ENCODE measurements at regions not wholly inside any gene's neighbourhood (a gene's known extent, or its start where the extent isn't known, plus 50 kb on each side); places are given as distances from the start of the nearest gene placed in this dataset.

DNA sequence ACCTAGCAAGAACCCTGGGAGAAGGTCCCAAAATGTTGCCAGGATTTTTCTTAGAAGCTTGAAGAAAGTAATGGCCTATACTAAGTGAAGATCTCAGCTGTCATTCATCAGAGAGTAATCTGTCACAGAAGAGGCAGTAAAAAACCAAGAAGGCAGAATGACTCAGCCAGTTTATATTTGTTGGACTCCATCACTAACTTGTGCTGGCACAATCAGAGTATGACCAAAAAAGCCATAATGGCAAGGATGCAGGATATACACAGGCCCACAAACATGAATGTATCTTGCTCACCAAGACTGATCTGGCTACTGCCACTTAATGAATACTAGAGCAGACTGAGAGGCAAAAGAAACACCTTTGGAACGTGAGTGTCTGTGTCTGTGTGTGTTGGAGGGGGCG lies 104.0 kb upstream of the POU5F2 start:
- DNase-seq (ENCODE audit: low spot score): no peak
- Histone ChIP-seq H3K27ac (ENCODE audit: low read depth, low read length, poor library complexity, severe bottlenecking) (no peak overlapping the region), H3K4me1 (ENCODE audit: insufficient read depth, low read length, poor library complexity, severe bottlenecking) (no peaks in the 10 kb centered on the region), H3K4me3 (ENCODE audit: low read depth, low read length, poor library complexity, severe bottlenecking) (no peak overlapping the region), H3K9me3 (ENCODE audit: low read depth, low read length, poor library complexity, severe bottlenecking) (peaks cover 10% of the 10 kb centered on the region), H3K36me3 (ENCODE audit: insufficient read depth, low read length, poor library complexity, severe bottlenecking) (no peaks in the 10 kb centered on the region), H3K27me3 (replicated peaks; ENCODE audit: insufficient read depth, low read depth, low read length, poor library complexity) (no peaks in the 10 kb centered on the region)
- TF ChIP-seq EZH2 (IDR thresholded peaks at IDR 0.05; ENCODE audit: borderline replicate concordance, low read depth, low read length, poor library complexity, severe bottlenecking): no peak
- TF ChIP-seq, protein P1, sequence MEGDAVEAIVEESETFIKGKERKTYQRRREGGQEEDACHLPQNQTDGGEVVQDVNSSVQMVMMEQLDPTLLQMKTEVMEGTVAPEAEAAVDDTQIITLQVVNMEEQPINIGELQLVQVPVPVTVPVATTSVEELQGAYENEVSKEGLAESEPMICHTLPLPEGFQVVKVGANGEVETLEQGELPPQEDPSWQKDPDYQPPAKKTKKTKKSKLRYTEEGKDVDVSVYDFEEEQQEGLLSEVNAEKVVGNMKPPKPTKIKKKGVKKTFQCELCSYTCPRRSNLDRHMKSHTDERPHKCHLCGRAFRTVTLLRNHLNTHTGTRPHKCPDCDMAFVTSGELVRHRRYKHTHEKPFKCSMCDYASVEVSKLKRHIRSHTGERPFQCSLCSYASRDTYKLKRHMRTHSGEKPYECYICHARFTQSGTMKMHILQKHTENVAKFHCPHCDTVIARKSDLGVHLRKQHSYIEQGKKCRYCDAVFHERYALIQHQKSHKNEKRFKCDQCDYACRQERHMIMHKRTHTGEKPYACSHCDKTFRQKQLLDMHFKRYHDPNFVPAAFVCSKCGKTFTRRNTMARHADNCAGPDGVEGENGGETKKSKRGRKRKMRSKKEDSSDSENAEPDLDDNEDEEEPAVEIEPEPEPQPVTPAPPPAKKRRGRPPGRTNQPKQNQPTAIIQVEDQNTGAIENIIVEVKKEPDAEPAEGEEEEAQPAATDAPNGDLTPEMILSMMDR (conservative IDR thresholded peaks at IDR 0.05; ENCODE audit: low read depth, low read length): no peak
- intact Hi-C loops (cut with micrococcal nuclease; ENCODE audit: unreplicated experiment): no loop called here
- no TSS peak for BruUV-seq (replicated peaks)
- POLR2A ChIA-PET (ENCODE audit: low non-redundant PET): no interaction called here
- CTCF ChIA-PET: no interaction called here

DNA sequence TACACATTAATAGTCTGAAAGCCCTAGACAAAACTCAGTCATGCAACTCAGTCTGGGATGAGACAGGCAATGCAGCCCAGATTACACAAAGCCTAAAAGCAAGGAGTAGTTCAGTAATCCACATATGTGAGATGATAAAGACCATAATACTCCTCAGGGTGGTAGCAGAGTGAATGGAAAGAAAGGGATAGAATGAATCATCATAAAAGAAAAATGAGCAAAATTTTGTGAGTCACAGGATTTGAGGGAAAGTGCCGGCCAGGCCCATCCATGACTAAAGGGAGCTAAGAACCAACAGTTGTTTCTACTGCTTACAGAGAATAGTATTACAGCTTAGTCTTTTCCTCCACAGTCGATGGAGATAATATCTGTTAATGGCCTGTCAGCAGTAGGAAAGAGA lies 90.0 kb upstream of the POU5F2 start:
- Histone ChIP-seq H3K4me3 (ENCODE audit: low read depth, low read length, poor library complexity, severe bottlenecking) (no peak overlapping the region), H3K9me3 (ENCODE audit: low read depth, low read length, poor library complexity, severe bottlenecking) (no peaks in the 10 kb centered on the region), H3K27me3 (replicated peaks; ENCODE audit: insufficient read depth, low read depth, low read length, poor library complexity) (no peaks in the 10 kb centered on the region), H3K27ac (ENCODE audit: low read depth, low read length, poor library complexity, severe bottlenecking) (no peak overlapping the region), H3K4me1 (ENCODE audit: insufficient read depth, low read length, poor library complexity, severe bottlenecking) (no peaks in the 10 kb centered on the region), H3K36me3 (ENCODE audit: insufficient read depth, low read length, poor library complexity, severe bottlenecking) (no peaks in the 10 kb centered on the region)
- CTCF ChIA-PET: no interaction called here
- intact Hi-C loops (cut with micrococcal nuclease; ENCODE audit: unreplicated experiment): no loop called here
- no TSS peak for BruUV-seq (replicated peaks)
- no peak for TF ChIP-seq EZH2 (IDR thresholded peaks at IDR 0.05; ENCODE audit: borderline replicate concordance, low read depth, low read length, poor library complexity, severe bottlenecking)
- TF ChIP-seq, protein P1 (conservative IDR thresholded peaks at IDR 0.05; ENCODE audit: low read depth, low read length): no peak
- POLR2A ChIA-PET (ENCODE audit: low non-redundant PET): no interaction called here
- DNase-seq (ENCODE audit: low spot score): peak; percentile 17

DNA sequence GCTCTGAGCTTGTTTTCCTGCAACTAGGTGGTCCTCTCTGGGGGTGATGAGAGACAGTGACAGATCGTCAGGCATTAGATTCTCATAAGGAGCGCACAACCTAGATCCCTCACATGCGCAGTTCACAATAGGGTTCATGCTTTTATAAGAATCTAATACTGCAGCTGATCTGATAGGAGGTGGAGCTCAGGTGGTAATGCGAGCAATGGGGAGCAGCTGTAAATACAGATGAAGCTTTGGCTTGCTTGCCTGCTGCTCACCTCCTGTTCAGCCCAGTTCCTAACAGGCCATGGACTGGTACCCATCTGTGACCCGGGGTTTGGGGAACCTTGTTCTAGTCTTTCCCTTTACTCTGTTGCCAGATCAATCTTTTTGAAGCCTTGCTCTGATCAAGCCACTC lies 89.5 kb upstream of the POU5F2 start:
- CTCF ChIA-PET: no interaction called here
- TF ChIP-seq, protein P1 (conservative IDR thresholded peaks at IDR 0.05; ENCODE audit: low read depth, low read length): no peak
- no peak for TF ChIP-seq EZH2 (IDR thresholded peaks at IDR 0.05; ENCODE audit: borderline replicate concordance, low read depth, low read length, poor library complexity, severe bottlenecking)
- no peaks in the 10 kb centered on the region for H3K36me3 ChIP-seq (ENCODE audit: insufficient read depth, low read length, poor library complexity, severe bottlenecking)
- no peak for DNase-seq (ENCODE audit: low spot score)
- no TSS peak for BruUV-seq (replicated peaks)
- H3K27ac ChIP-seq (ENCODE audit: low read depth, low read length, poor library complexity, severe bottlenecking): no peak overlapping the region
- H3K27me3 ChIP-seq (replicated peaks; ENCODE audit: insufficient read depth, low read depth, low read length, poor library complexity): no peaks in the 10 kb centered on the region
- H3K9me3 ChIP-seq (ENCODE audit: low read depth, low read length, poor library complexity, severe bottlenecking): no peaks in the 10 kb centered on the region
- POLR2A ChIA-PET (ENCODE audit: low non-redundant PET): no interaction called here
- no peak overlapping the region for H3K4me3 ChIP-seq (ENCODE audit: low read depth, low read length, poor library complexity, severe bottlenecking)
- intact Hi-C loops (cut with micrococcal nuclease; ENCODE audit: unreplicated experiment): no loop called here
- no peaks in the 10 kb centered on the region for H3K4me1 ChIP-seq (ENCODE audit: insufficient read depth, low read length, poor library complexity, severe bottlenecking)

Data from A673 (cell line).